ENCODE measurements at regions not wholly inside any gene's neighbourhood (a gene's known extent, or its start where the extent isn't known, plus 50 kb on each side); places are given as distances from the start of the nearest gene placed in this dataset.
"Not testable (repeated sequence)": the region's sequence is repeated elsewhere in the genome, so short reads cannot be mapped to it uniquely, and the experiment has no call there.

DNA sequence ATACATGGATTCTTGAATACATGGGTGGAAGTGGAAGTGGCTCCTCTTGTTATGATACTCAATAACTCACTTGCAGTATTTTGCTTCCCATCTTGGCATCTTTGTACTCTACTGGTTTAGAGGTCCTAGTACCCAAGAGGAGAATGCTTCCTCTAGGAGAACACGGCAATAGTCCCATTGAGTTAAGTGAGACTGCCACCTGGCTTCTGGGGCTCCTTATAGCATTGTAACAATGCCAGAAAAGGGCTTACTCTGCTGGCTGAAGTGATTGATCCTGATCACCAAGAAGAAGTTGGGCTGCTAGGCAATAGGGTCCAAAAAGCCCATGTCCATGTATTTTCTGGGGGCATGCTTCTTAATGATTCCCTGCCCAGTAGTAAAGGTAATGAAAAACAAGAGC, 627.6 kb upstream of the SGCD start:
- DNase-seq, result no peak

DNA sequence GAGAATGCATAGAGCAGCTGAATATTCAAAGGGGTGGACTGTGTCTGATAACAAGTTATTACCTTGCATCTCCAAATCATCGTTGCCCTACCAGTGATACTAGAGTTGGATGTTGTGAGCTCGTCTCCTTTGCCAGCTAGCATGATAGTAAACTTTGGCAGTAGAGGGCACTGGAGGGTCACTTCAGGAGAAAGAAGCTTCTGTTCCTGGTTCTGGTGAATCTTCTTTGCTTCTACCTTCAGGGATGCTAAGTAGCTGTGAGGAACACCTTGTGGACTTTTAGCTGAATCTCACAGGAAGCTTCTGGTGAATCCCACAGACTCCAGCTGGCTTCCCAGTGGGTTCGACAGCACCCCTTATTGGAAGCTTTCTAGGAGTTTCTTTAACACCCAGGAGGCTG, 626.6 kb upstream of the SGCD start:
- DNase-seq, result no peak

- no peak for DNase-seq
Measured at GRCh38 chr5:155711882-155712281, 615.1 kb upstream of the SGCD start.

DNA sequence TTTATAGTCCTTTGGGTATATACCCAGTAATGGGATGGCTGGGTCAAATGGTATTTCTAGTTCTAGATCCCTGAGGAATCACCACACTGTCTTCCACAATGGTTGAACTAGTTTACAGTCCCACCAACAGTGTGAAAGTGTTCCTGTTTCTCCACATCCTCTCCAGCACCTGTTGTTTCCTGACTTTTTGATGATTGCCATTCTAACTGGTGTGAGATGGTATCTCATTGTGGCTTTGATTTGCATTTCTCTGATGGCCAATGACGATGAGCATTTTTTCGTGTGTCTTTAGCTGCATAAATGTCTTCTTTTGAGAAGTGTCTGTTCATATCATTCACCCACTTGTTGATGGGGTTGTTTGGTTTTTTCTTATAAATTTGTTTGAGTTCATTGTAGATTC, 612.5 kb upstream of the SGCD start:
- DNase-seq, result not testable (repeated sequence)

DNA sequence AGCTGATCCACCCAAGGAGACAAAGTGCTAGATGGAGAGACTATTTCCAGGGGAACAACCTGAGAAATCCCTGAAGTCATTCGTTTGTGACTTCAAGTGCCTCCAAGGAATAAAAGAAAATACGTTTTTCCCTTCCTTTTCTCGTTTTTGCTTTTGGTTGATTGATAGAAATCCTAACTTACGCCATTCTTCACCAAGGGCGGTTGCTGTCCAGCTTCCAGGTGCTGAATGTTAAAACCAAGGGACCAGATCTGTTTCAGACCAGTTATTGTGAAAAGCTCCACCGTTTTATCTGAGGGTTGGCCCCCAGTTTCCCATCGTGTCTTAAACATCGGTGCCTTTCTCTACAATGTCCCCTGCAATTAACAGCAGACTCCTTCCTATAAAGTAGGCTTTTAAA, 600.7 kb upstream of the SGCD start:
- DNase-seq, result no peak

DNA sequence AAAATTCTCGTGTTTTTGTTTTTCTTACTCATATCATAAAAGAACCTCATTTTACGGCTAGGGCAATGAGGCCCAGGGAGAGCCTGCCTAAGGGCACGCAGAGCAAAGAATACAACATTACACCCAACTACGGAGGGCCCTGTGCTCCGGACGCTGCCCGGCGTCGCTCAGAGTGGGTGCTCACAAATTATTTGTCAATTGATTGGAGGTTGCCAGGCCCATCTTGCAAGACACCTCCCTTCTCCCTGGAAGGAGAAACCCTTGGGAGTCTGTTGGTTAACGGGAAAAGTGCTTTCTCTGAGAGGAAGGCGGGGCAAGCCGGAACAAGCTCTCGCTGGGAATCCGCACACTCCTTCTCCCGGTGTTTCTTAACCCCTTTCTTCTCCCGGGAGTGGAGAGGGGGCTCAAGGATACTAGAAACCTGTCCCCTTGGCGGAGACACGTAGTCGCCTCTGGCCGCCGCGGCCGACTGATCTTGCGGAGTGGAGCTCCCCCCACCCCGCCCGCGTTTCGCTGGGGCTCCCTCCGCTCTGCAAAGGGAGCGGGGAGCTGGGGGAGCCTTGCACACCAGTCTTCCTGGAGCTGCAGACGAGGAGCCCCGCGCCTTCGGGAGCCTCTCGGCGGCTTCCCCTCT, 599.3 kb upstream of the SGCD start:
- no peak for DNase-seq

DNA sequence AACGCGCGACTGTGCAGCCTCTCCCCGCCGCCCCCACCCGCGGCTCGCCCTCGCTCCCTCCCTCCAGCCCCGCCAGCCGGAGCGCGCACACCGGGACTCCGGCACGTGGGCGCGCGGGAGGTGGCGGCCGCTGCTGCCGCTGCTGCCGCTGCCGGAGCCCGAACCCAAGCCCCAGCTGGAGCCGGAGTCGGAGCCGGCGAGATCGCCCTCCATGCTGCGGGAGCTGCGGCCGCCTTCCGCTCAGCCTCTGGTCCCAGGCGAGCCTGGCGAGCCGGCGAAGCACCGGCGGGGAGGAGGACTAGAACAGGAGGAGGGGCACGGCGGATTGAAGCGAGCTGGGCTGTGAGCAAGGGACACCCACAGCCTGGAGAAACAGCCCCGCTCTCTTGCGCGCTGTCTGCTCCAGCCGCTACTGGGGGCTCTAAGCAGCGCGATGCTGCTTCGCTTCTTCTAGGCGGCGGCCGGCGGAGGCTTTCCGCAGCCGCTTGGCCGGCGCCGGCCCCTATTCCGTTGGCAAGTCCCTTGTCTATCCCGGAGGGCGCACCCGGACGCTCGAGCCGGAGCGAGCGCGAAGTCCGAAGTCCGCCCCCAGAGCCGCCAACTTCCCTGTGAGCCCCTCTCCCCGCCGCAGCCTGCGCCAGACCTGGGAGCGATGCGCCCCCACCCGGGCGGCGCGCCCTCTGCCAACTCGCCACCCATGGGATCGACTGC, 598.7 kb upstream of the SGCD start:
- peak; percentile 56 for DNase-seq

GRCh38 chr5:155728857-155729683, 597.9 kb upstream of the SGCD start:
- no peak for DNase-seq

DNA sequence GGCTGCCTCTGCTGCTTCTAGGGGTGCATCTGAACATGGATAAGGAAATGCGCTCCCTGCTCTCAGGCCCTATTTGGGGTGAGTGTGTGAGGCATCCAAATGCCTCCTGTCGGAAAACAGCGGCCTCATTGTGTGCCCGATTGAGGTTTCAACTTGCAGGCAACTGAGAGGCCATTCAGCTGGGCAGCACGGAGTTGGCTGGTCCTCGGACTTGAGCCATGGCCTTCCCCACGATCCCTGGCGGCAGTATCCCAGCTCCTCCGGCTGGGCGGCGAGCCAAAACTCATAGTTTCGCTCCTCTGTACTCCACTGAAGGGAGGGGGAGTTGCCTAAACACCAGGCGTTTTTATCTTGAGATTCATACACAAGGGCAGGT, 597.3 kb upstream of the SGCD start:
- no peak for DNase-seq

GRCh38 chr5:155732587-155733376, 594.2 kb upstream of the SGCD start:
- no peak for DNase-seq

DNA sequence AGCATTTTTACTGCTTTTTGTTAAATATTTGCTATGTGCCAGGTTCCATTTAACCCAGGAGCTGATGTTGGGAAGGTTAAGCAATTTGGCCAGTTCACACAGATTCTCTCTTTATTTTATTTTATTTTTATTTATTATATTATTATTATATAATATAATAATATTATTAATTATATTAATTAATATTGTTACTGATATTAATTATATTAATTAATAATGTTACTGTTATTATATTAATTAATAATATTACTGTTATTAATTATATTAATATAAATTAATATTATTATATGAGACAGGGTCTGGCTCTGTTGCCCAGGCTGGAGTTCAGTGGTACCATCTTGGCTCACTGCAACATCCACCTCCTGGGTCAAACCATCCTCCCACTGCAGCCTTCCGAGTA, 593.0 kb upstream of the SGCD start:
- no peak for DNase-seq

- no peak for DNase-seq
Measured at GRCh38 chr5:155735388-155735787, 591.6 kb upstream of the SGCD start.

- no peak for DNase-seq
Measured at GRCh38 chr5:155738616-155739015, 588.3 kb upstream of the SGCD start.

DNA sequence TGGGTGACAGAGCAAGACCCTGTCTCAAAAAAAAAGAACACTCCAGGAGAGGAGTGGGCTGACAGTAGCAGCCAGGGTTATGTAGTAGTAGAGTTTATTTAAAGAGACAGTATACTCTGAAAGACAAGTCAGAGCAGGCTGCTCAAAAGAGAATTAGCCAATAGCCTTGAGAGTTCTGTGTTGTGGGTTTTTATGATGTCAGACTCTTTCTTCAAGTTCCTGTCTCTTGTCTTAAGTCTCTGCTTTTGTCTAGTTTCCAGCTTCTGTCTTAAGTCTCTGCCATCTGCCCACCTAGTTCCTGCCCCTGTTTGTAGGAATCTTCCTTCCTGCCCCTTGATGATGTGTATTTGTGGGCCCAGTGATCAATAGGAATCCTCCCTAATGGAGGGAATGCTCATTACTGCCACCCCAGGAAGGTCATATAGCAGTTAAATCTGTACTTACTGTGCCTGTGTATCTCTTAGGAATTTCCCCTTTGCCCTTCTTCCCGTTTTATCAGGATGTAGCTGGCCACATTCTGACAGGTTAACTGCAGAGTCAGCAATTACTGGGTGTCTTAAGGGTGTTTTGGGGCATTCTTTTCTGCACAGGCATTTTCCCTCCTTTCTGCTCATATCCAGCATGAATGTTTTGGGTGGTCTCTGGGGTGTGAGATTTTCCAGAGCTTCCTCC, 580.5 kb upstream of the SGCD start:
- no peak for DNase-seq

- DNase-seq, result no peak
Measured at GRCh38 chr5:155750101-155750500, 576.9 kb upstream of the SGCD start.

- no peak for DNase-seq
Measured at GRCh38 chr5:155750571-155750970, 576.4 kb upstream of the SGCD start.

DNA sequence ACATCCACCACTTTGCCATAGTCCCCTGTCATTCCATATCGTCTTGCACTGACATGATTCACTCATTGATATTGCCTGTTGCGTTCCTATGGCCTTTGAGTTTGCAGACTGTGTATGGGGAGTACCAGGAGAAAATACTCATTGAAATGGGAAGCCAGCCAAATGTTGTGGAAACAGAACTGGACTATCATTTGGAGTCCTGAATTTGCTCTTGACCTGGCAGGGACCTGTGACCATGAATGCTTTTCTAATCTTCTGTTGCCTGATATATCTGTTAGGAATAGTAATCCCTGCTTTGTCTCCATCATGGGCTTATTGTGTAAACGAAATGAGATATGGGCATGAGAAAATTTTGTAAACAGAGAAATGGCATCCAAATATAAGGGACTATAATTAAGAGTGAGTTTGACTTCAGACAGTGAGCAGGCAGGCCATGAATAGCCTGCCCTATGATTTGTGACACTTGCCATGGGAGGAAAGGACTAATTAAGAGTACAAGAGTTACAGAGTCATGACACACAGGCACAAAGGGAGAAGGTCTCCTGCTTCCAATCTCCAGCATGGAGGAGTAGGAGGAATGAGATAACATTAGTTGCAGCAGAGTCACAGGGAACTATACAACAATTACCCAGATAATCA, 572.9 kb upstream of the SGCD start:
- no peak for DNase-seq

DNA sequence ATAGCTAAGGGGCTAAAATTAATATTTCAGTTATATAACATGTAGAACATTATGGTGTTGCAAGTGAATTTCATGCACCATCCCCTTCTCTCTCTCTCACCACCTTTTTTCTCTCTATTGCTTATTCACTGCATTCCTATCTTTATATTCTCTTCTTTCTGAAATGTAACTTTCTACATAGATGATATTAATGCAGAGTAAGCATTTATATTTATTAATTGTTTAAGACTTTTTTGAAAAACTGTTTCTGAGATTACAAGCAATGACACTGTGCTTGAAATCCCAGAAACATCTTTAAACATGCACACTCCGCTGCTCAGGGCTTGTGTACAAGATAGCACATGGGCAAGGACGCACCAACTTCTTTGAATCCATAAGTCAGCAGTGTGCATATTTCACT, 567.7 kb upstream of the SGCD start:
- DNase-seq, result no peak

DNA sequence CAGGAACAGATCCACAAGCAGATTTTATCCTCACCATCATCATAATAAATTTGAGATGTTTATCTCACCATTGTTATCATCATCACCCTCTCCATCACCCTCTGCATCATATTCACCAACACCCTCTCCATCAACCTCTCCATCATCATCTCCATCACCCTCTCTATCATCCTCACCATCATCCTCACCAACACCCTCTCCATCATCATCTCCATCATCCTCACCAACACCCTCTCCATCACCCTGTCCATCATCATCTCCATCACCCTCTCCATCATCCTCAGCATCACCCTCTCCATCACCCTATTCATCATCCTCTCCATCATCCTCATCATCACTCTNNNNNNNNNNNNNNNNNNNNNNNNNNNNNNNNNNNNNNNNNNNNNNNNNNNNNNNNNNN, 567.0 kb upstream of the SGCD start:
- no peak for DNase-seq

GRCh38 chr5:155761502-155761901, 565.5 kb upstream of the SGCD start:
- DNase-seq, result no peak

GRCh38 chr5:155765715-155766114, 561.2 kb upstream of the SGCD start:
- no peak for DNase-seq

All from right lung (tissue), 2 donors.